HG03442 (cell line): ENCODE measurements at regions not wholly inside any gene's neighbourhood (a gene's known extent, or its start where the extent isn't known, plus 50 kb on each side); places are given as distances from the start of the nearest gene placed in this dataset.
"Not testable (repeated sequence)": the region's sequence is repeated elsewhere in the genome, so short reads cannot be mapped to it uniquely, and the experiment has no call there.

Experiments
- ATAC-seq: cut with Tn5 transposase; IDR thresholded peaks from one replicate; pipeline ENCODE4 v1.9.1; 2021; ENCODE audit warnings: mild to moderate bottlenecking, moderate library complexity; ENCODE audit not compliant: unreplicated experiment

DNA sequence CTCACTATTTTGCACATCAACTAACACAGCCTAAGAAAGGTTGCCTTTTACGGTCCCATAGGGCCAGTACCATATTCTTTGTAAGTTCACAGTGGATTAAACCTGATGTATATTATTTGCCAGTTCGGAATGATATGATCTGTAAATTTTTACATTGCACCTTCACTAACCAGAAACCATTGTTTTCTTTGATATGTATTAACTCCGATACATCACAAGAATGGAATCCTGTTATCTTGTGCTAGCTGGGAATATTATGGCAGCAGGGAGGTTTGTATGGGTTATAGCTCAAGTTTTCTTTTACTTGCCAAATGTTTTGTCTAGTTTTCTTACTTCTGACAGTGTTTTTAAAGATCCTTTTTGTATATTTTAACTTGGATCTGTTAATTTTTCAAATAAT, 51.4 kb upstream of the S1PR1 start:
- no peak for ATAC-seq

DNA sequence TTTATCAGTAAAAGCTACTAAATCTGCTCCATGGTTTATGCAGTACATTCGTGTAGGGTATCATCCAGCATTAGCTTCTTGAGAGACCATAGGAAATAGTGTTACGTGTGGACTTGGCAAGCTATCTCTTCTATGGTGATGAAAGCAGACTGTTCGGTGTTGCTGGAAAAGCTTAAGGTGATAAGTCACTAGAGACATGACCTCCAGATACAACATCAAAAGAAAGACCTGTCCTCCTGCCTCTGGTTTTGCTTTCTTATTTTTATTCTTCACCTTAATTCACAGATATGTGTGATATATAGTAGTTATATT, 53.5 kb upstream of the S1PR1 start:
- no peak for ATAC-seq

DNA sequence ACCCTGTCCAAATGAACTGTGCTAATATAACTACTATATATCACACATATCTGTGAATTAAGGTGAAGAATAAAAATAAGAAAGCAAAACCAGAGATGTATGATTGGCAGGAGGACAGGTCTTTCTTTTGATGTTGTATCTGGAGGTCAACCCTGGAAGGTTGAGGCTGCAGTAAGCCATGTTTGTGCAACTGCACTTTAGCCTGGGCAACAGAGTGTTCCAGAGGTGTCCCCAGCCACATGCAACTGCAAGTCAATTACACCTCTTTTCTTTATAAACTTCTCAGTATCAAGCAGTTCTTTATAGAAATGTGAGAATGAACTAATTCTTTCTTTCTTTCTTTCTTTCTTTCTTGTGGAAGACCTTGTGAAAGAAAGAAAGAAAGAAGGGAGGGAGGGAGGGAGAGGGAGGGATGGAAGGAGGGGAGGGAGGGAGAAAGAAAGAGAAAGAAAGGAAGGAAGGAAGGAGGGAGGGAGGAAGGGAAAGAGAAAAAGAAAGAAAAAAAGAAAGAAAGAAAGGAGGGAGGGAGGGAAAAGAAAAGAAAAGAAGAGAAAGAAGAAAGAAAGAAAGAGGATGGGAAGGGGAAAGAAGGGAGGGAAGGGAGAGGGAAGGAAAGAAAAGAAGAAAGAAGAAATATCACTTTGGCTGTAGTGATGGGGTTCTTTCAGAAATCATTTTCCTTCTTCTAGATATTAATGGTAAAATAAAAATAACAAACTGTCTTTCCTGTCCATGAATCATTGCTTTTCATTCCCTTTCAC, 54.0 kb upstream of the S1PR1 start:
- no peak for ATAC-seq

DNA sequence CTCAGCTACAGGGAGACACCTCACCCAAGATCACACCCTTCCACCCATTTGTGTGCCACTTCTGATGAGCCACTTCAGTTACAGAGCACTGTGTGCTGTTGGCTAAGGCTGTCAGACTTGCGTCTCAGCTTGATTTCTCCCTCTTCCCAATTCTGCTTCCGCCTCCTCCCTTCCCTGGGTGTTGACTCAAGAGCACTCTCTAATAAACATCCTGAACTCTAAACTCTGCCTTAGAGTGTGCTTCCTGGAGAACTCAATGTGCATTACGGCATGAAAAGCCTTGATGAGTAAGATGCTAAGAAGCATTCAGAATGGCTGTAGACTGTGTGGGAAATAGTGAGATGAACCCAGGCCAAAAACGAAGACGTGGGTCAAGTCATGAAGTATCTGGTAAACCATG, 54.9 kb upstream of the S1PR1 start:
- no peak for ATAC-seq

DNA sequence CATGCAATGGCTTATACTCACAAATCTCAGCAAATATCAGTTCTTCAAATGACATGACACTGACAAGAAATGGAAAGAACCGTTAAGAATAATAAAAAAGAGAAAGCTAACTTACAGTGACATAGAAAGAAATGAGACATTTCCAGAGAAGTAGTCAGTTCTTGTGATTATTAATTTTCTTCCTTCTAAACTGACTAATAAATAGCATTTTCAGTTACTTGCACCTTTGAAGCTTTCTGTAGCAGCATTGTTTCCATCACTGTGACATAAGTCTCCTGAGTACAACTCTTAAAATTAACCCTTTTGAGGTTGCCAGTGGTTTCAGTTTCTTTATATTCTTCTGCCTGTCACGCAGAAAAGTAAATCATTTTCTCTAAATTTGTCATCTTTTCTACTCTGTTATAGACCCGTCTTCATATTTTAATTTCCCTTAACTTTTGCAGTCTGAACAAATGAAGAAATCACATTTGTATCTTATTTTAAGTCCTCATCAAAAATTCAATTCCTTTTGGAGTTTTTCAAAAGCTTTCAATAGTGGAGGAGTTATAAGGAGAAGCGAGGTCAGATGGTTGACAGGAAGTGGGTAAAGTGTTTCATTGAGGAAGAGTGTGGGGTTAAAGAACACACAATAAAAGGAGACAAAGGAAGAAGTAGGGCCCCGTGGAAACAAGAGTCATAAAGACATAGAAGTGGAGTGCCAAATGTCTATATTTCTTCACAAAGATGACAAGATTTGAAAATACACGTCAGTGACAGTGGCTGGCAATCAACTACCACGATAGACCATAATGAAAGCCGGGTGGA, 57.9 kb upstream of the S1PR1 start:
- peak; percentile 88 for ATAC-seq

DNA sequence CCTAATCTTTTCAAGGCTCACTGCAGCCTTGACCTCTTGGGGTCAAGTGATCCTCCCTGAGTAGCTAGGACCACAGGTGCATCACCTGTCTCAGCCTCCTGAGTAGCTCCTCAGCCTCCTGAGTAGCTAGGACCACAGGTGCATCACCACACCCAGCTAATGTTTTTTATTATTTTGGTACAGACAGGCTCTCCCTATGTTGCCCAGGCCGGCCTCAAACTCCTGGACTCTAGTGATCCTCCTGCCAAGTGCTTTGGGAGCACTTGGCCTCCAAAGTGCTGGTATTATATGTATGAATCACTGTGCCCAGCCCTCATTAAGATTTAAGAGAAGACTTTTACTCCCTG, 58.5 kb upstream of the S1PR1 start:
- peak; percentile 13 for ATAC-seq

DNA sequence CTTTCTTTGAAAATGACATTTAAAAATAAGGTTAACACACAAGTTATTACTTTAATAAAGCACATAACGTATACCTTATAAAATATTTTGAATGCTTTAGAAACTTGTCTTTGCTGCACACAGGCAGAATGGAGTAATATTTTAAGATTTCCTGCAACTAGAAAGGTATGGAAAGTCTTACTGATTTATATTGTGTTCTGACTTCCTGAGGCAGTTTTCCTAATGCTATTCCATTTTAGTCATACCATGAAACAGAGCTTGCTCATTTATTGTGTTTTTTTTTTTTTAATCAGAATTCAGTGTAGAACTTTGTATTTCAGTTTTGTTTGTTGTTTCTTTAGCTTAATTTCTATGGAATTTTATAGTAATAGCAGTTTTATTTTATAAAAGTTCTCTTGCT, 60.9 kb upstream of the S1PR1 start:
- no peak for ATAC-seq

DNA sequence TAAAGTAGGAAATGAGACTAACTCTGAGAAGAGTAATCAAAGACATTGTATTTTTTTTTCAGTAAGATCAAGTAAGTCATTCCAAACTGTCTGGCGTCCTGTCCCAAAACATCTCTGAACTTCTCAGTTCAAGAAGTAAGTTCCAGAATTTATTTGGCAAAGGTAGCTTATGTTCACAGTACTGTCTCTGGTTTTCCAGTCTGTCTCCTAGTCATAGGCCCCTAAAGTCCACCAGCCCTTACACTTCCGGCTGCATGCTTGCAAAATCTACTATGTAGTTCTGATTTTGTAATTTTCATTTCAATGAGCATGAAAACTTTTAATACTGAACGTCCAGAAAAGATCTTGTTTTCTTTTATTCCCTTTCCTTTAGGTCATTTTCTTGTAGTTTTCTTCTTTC, 61.4 kb upstream of the S1PR1 start:
- ATAC-seq, result no peak

DNA sequence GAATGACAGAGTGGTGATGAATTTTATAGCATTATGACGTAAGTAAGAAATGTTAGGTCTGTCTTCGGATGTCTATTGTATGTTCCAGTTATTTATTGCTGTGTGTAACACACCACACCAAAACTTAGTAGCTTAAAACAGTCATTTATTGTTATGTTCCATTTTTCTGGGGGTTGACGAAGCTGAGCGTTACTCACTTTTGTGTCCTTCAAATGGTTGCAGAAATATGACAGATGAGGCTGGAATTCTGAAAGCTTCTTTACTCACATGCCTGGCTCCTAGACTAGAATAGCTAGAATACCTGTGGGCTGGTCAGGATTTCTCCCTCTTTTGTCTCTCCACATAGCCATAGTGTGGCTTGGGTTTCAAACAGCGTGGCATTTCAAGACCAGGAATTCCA, 62.1 kb upstream of the S1PR1 start:
- no peak for ATAC-seq

DNA sequence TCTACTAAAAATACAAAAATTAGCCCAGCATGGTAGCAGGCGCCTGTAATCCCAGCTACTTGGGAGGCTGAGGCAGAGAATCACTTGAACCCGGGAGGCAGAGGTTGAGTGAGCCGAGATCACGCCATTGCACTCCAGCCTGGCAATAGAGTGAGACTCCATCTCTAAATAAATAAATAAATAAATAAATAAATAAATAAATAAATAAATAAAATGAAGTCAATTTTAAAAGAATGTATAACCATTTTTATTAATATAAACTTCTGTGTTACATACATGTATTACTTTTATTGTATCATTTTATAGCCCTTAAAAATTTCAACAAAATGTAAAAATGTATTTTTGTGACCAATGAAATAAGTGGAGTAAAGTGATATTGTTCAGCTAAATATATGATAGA, 62.5 kb upstream of the S1PR1 start:
- not testable (repeated sequence) for ATAC-seq

DNA sequence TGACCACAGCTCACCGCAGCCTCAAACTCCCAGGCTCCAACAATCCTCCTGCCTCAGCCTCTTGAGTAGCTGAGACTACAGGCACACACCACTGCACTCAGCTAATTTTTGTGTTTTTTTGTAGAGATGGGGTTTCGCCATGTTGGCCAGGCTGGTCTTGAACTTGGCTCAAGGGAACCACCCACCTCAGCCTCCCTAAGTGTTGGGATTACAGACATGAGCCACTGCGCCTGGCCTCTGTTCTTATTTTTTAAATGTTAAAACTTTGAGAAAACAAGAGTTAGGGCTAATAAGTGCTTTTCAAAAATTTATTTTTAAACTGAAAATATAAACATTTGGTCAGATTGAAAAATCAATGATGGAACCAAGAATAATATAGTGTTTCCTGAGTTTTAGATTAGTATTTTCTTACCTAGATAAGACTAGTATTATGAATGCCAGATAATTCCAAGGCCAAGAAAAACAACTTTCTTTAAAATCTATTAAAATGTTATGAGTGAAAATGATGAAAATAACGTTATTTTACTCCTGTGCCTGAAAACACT, 66.2 kb upstream of the S1PR1 start:
- ATAC-seq, result no peak

DNA sequence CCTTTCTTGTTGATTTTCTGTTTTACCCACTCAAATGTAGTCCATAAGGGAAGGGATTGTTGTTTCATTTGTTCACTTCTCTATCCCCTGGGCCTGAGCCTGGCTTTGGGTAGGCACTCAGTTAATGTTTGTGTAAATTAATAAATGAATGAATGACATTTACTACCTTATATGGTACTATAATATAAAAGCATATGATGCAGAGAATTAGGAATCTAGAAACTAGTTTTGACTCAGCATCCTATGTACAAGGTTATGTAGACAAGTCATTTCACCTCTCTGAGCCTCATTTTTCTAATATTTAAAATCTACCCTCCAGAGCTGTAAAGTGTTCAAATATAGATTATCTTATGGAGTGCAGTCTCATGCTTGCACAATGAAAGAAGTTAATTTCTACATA, 68.9 kb upstream of the S1PR1 start:
- ATAC-seq, result peak; percentile 86

DNA sequence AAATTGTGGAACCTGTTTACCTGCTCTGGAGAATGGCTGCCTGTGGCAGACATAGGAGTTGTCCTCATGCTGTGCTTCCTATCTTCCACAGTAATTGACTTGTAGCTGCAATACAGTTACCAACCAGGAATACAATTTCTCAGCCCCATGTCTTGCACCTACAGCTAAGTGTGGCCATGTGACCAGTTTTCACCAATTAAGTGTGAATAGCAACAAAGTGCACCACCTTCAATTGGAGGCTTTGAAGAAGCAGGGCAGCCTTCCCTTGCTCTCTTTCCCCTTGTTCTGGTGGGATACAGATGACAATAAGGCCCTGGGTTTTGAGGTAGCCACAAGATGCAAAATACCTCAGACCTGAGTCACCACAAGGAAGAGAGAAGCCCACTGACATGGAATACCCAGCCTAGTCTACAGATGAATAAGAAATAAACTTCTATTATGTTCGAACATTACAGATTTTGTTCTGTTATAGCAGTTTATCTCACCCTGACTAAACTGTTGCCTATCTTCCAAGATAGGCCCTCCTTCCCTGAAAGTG, 70.2 kb upstream of the S1PR1 start:
- no peak for ATAC-seq

DNA sequence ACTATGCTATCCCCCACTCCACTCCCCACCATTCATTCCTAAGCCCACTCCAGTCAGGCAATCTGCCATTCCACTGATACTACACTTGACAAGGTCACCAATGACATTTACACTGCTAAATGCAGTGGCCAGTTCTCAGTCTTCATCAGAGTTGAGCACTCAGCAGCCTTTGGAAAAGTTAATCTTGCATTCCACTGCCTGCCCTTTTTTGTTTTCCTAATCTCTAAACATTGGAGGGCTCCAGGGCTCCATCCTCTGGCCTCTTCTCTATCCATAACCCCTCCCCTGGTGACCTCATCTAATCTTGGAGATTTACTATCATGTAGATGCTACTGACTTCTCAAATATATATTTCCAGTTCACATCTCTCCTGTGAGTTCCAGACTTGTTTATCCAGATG, 70.9 kb upstream of the S1PR1 start:
- no peak for ATAC-seq

DNA sequence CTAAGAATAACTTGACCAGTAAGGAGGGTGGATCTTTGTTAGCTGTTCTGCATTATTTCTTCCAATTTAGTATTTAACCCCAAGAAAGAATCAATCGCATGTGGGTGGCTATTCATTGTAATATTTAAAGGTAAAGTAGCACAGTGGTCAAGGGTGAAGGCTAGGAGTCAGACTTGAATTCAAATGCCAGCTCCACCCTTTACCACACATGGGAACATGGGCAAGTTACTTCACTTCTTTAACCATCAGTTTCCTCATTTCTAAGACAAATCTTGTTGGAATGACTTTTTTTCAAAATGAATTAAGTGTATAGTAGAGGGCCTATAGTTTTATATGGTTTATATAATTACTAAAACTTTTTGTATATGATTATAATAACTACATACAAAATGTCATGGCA, 71.3 kb upstream of the S1PR1 start:
- ATAC-seq, result no peak

DNA sequence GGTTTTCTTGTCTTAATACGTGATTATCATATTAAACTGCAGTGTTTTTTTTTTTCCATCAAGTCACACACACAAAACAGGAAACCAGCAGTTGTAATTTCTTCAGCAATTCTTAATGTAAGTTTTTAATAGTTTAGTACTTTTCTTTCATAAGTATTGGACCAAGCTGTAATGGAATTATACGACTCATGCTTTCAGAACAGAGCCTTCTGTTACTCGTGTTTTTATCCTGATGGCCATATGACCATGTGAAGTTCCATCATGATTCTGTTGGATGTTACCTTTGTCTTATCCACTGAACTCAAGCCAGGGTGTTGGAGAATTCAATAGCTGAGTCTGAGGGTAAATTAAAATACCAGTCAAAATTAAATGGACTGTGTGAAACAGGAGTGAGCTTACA, 72.0 kb upstream of the S1PR1 start:
- no peak for ATAC-seq

DNA sequence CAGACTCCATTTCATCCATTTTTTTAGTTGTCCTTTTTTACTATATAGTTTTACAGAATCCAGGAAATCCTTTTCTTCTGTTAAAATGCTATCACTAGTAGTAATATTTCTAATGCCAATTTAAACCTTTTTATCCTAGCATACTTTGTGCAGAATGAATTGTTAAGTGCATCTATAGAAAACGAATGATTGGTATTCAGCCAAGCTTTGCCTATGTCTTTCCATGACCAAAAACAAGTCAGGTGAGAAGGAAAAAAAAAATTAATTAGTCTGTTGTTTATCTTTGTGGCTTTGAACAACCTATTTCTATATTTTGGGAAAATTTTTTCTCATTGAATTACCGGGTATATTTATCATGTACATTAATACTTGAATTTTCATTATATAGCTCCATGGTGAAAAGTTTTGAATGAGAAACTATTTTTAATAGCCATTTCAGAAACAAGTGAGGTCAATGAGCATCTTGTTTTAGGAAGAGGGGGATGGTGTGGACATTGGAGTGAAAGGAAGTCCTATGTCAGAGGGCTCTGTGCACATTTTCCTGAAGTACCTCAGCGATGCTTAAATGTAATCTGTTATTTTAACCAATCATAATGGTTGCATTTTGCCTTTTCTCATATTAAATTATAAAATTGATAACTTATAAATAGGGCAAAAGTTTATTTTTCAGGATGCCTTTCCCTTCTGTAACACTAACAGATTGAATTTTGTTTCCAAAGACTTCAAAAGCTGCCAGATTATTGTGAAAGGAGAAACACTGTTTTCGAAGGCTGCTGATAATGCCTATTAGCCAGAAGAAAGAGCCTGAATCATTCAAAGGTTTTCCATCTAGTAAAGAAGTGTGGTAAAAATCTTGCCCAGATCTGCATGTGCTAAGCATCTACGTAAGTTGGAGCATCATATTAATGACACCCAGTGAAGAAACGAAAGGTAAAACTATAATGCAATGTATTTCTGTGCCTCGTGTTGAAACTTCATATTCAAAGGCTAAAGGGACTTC, 73.8 kb upstream of the S1PR1 start:
- no peak for ATAC-seq

DNA sequence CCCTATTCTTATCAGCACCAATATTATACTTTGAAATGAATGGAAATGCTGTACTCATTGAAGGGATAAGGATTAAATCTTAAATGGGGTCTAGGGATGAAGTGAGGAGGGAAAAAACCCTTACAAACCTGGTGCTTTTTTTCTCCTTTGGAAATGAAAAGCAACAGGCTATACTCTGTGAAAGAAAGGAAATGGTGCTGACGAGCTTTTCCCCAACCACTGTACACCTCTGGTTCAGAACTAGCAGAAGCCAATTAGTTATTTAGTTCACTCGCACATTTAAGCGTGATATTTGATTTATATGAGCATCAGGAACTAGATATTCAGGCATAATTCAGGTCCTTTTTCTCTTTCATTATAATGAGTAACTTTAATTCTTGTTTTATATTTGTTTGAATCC, 74.5 kb upstream of the S1PR1 start:
- ATAC-seq, result no peak

DNA sequence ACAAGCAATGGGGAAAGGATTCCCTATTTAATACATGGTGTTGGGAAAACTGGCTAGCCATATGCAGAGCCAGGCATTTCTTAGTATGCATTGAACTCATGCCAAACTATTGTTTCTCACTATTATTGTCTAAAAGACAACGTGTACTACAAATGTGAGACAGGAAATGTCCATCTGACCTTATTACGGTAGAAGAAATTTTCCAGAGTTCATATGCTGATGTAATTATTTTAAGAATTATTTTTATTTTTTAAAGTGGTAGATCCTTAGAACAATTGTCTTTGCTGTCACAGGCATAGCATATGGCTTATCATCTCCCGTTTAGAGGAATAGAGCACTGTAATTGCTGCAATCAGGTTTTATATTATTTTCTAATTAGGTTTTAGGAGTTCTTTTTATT, 75.2 kb upstream of the S1PR1 start:
- no peak for ATAC-seq

DNA sequence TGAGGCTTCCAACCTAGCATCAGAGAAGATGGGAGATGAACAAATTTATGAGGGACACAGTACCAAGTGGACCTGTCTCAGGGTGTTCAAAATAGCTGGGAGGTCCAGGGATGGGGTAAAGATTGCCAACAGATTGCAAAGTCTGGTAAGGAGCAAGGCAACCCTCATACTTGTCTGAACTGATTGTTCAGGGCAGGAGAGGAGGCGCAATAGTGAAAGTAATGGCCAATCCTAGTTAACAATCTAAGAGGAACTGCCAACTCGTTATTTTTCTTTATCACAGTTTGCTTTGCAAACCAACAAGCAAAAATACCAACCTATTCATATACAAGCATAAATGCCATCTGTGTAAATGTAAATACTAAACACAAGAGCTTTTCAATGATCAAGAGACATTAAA, 78.4 kb upstream of the S1PR1 start:
- ATAC-seq, result no peak

DNA sequence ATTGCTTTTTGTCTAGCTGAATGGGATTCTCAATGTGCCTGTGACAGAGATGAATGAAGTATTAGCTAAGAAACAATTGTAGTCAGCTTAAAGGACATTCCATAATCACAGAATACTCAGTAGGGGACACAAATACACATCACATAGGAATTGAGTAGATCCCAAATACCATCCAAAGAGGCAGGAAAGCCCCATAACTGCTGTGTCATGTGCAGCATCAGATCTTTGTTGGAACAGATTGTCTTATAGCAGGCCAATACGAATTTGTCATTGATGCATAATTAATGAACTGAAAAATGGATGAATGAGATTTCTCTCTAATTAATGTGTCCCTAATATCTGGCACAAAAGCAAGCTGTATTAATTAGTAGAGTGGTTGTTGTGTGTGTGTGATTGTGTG, 82.3 kb upstream of the S1PR1 start:
- ATAC-seq, result no peak
